Lower lobe of right lung (tissue), 2 donors: ENCODE measurements at regions not wholly inside any gene's neighbourhood (a gene's known extent, or its start where the extent isn't known, plus 50 kb on each side); places are given as distances from the start of the nearest gene placed in this dataset.
A peak's percentile ranks its signal among the peaks of the same experiment; 100 is the strongest.

Experiments used
- ATAC-seq, 2 donors: fragments of 200-7000 bp; cut with Tn5 transposase; one replicate each; pipeline ENCODE4 v1.9.1; 2020 to 2022; ENCODE audit warnings: mild to moderate bottlenecking in 2 of 2, moderate library complexity in 2 of 2
- DNase-seq: peaks from one replicate; pipeline ENCODE4 v3.0.0-alpha.2; 2020
- H3K27ac ChIP-seq: fragments of 200-600 bp; one replicate; pipeline ENCODE4 v1.8.0; 2022
- H3K27me3 ChIP-seq: fragments of 200-600 bp; one replicate; pipeline ENCODE4 v1.8.0; 2022; ENCODE audit warnings: low read depth
- H3K36me3 ChIP-seq: fragments of 200-600 bp; one replicate; pipeline ENCODE4 v1.8.0; 2022; ENCODE audit warnings: mild to moderate bottlenecking
- H3K4me1 ChIP-seq: fragments of 200-600 bp; one replicate; pipeline ENCODE4 v1.8.0; 2022
- H3K4me3 ChIP-seq: fragments of 200-600 bp; one replicate; pipeline ENCODE4 v1.8.0; 2022; ENCODE audit warnings: mild to moderate bottlenecking
- H3K9me3 ChIP-seq: fragments of 200-600 bp; one replicate; pipeline ENCODE4 v1.8.0; 2022
- intact Hi-C: fragments of 100-400 bp; cut with DNase I; formaldehyde crosslinking; loops from one replicate; pipeline ENCODE4 v1.11.0; 2022
- TF ChIP-seq, protein P1 (sequence below): fragments of 200-600 bp; IDR thresholded peaks from one replicate; pipeline ENCODE4 v1.8.0; 2022; ENCODE audit warnings: antibody characterized with exemption, mild to moderate bottlenecking
- donor health status: DM: no; HTN: yes; CAD: no; lungs with severe emphysema.

DNA sequence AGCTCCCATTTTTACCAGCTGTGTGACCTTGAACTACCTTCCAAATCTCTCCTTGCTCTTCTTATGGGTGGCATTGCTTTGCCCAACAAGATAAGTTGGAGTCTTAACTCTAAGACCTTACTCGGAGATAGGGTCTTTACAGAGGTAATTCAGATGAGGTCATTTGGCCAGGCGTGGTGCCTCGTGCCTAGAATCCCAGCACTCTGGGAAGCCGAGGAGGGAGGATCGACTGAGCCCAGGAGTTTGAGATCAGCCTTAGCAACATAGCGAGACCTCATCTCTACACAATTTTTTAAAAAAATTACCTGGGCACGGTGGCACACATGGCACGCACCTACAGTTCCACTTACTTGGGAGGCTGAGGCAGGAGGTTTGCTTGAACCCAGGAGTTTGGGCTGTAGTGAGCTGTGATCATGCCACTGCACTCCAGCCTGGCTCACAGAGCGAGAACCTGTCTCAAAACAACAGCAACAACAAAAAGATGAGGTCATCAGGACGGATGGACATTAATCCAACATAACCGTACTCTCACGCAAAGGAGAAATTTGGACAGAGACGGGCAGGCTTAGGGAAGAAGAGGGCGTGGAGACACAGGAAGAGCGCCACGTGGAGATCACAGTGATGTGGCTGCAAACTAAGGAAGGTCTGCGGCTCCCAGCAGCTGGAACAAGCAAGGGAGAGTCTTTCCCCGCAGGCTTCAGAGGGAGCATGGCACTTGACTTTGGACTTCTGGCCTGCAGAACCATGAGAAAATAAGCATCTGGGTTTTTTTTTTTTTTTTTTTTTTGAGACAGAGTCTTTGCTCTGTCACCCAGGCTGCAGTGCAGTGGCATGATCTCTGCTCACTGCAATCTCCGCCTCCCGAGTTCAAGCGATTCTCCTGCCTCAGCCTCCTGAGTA lies 122.3 kb upstream of the CARD11 start:
- Histone ChIP-seq H3K27me3 (peaks cover 21% of the 10 kb centered on the region), H3K9me3 (no peaks in the 10 kb centered on the region), H3K4me3 (no peak overlapping the region), H3K4me1 (no peaks in the 10 kb centered on the region), H3K36me3 (no peaks in the 10 kb centered on the region), H3K27ac (no peak overlapping the region)
- TF ChIP-seq, protein P1, sequence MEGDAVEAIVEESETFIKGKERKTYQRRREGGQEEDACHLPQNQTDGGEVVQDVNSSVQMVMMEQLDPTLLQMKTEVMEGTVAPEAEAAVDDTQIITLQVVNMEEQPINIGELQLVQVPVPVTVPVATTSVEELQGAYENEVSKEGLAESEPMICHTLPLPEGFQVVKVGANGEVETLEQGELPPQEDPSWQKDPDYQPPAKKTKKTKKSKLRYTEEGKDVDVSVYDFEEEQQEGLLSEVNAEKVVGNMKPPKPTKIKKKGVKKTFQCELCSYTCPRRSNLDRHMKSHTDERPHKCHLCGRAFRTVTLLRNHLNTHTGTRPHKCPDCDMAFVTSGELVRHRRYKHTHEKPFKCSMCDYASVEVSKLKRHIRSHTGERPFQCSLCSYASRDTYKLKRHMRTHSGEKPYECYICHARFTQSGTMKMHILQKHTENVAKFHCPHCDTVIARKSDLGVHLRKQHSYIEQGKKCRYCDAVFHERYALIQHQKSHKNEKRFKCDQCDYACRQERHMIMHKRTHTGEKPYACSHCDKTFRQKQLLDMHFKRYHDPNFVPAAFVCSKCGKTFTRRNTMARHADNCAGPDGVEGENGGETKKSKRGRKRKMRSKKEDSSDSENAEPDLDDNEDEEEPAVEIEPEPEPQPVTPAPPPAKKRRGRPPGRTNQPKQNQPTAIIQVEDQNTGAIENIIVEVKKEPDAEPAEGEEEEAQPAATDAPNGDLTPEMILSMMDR = no peak
- DNase-seq = peak; percentile 26
- intact Hi-C loops = no loop called here
- ATAC-seq = no peak

DNA sequence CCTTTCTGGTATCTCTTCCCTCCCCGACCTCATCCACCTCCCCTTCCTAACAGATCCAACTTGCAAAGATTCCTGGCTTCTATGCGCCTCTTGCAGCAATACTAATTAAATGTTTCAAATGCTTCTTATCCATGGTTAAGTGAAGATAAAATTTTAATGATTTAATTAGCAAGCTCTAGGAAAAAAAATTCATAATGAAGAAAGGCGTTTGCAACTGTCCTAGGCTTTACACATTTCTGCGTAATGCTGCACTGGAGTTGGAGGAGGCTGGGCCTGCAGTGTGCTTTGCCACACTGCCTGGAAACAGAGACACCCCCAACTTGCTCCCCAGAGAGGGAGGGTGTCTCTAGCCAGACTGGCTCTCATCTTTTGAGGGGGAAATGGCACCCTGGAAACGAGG lies 123.9 kb upstream of the CARD11 start:
- Histone ChIP-seq H3K27ac (no peak overlapping the region), H3K4me3 (no peak overlapping the region), H3K9me3 (no peaks in the 10 kb centered on the region), H3K27me3 (peaks cover 21% of the 10 kb centered on the region), H3K4me1 (no peaks in the 10 kb centered on the region), H3K36me3 (no peaks in the 10 kb centered on the region)
- TF ChIP-seq, protein P1 = no peak
- DNase-seq = no peak
- intact Hi-C loops = no loop called here
- ATAC-seq = no peak

DNA sequence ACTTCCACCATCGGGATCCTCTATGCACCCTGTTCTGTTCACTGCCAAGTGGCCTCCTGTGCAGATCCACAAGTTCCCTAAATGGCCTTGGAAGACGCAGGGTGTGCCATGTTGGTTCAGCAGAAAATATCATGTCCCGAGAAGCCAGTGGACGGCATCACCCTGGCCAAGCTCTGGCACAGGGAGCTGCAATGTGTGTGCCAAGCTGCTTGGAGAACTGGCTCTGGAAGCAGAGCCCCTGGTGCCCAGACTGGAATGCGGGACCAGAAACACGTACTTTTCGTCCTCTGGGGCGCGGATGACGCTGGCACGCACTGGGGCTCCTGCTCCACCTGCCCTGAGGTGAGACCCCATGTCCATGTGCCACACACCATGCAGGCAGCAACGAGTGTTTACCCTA lies 124.7 kb upstream of the CARD11 start:
- H3K4me1 ChIP-seq = no peaks in the 10 kb centered on the region
- intact Hi-C loops = no loop called here
- DNase-seq (peak; percentile 21), ATAC-seq (no peak)
- no peaks in the 10 kb centered on the region for H3K36me3 ChIP-seq
- H3K27me3 ChIP-seq = peaks cover 21% of the 10 kb centered on the region
- no peaks in the 10 kb centered on the region for H3K9me3 ChIP-seq
- TF ChIP-seq, protein P1 = no peak
- H3K4me3 ChIP-seq = no peak overlapping the region
- no peak overlapping the region for H3K27ac ChIP-seq

DNA sequence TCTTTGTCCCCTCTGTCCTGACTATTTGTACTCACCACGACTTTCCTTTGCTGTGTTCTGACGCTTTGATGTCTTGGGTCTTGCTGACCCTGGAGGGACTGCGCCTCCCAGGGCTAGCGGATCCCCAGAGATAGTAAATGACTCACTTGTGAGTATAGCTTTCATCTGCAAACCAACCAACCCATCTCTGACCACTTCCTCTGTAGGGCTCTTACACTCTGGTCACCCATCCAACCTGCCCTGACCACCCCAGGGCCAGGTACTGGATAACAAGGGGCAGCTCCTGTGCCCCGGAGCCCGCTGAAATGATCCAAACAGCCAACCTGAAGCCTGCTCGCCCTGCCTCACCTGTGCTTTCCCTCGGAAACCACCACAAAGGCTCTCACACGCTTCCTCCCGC lies 125.2 kb upstream of the CARD11 start:
- TF ChIP-seq, protein P1 = no peak

DNA sequence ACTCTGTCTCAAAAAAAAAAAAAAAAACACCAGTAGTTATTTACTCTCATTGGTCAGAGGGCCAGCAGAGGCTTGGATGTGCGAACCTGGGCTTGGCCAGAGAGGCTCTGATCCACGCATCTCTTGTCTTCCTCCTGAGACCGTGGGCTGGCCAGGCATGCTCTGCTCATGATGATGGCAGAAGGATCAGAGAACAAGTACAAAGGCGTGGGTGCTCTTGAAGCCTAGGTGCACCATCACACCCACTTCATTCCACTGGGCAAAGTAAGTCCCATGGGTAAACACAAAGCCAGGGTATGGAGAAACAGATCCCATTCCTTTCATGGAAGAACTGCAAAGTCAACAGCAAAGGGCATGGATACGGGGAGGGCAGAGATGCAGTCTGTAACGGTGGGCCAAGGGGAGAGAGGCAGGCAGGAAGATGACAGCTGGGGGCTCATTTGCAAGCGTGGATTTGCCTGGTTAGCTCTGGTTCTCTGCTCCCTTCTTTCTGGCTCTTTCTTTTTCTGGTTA lies 128.2 kb upstream of the SDK1 start:
- Histone ChIP-seq H3K9me3 (no peaks in the 10 kb centered on the region), H3K4me3 (no peak overlapping the region), H3K27me3 (peaks cover 21% of the 10 kb centered on the region), H3K4me1 (no peaks in the 10 kb centered on the region), H3K27ac (no peak overlapping the region), H3K36me3 (no peaks in the 10 kb centered on the region)
- TF ChIP-seq, protein P1 = no peak
- intact Hi-C loops = no loop called here
- ATAC-seq (no peak), DNase-seq (peak; percentile 25)

More for the DNA sequence above, 125.2 kb upstream of the CARD11 start:
- intact Hi-C loops = no loop called here
- peak; percentile 6 for DNase-seq
- Histone ChIP-seq H3K36me3 (no peaks in the 10 kb centered on the region), H3K4me3 (no peak overlapping the region), H3K9me3 (no peaks in the 10 kb centered on the region), H3K4me1 (no peaks in the 10 kb centered on the region), H3K27me3 (peaks cover 21% of the 10 kb centered on the region), H3K27ac (no peak overlapping the region)
- no peak for ATAC-seq
